Activated CD8-positive, alpha-beta T cell treated with anti-CD3 and anti-CD28 coated beads for 36 hours (primary cell): ENCODE measurements at regions not wholly inside any gene's neighbourhood (a gene's known extent, or its start where the extent isn't known, plus 50 kb on each side); places are given as distances from the start of the nearest gene placed in this dataset.

Source experiments
- ATAC-seq: fragments of 200-7000 bp; cut with Tn5 transposase; one replicate; pipeline ENCODE4 v1.10.0; 2021; ENCODE audit warnings: mild to moderate bottlenecking, moderate library complexity
- CTCF ChIA-PET: fragments of 350-600 bp; sonication (Branson Sonifier 250); formaldehyde crosslinking; loops from one replicate; lab custom pipeline; 2021; ENCODE audit warnings: antibody characterized with exemption; lab: Charles Lee
- POLR2A ChIA-PET: fragments of 350-600 bp; sonication (Branson Sonifier 250); formaldehyde crosslinking; loops from one replicate; lab custom pipeline; 2021; ENCODE audit warnings: antibody characterized with exemption; lab: Charles Lee
- DNase-seq: peaks from one replicate; pipeline ENCODE4 v3.0.0-alpha.2; 2020
- H3K27ac Mint-ChIP-seq: one replicate; pipeline ENCODE4 v1.8.0; 2021; ENCODE audit warnings: mild to moderate bottlenecking, mixed read lengths
- H3K27me3 Mint-ChIP-seq: one replicate; pipeline ENCODE4 v1.8.0; 2021; ENCODE audit warnings: mixed read lengths
- H3K36me3 Mint-ChIP-seq: one replicate; pipeline ENCODE4 v1.8.0; 2021; ENCODE audit warnings: low read depth, mixed read lengths
- H3K4me1 Mint-ChIP-seq: one replicate; pipeline ENCODE4 v1.8.0; 2021; ENCODE audit warnings: low read depth, mixed read lengths
- H3K4me3 Mint-ChIP-seq: one replicate; pipeline ENCODE4 v1.8.0; 2021; ENCODE audit warnings: mild to moderate bottlenecking, moderate library complexity, mixed read lengths
- H3K9me3 Mint-ChIP-seq: one replicate; pipeline ENCODE4 v1.8.0; 2021; ENCODE audit warnings: mixed read lengths
- intact Hi-C: fragments of 100-400 bp; cut with micrococcal nuclease; formaldehyde crosslinking; loops from one replicate; pipeline ENCODE4 v1.10.0; 2022
- TF ChIP-seq, protein P1 (sequence below): fragments of 200-600 bp; IDR thresholded peaks from one replicate; pipeline ENCODE4 v1.8.0; 2022; ENCODE audit warnings: antibody characterized with exemption, mild to moderate bottlenecking

DNA sequence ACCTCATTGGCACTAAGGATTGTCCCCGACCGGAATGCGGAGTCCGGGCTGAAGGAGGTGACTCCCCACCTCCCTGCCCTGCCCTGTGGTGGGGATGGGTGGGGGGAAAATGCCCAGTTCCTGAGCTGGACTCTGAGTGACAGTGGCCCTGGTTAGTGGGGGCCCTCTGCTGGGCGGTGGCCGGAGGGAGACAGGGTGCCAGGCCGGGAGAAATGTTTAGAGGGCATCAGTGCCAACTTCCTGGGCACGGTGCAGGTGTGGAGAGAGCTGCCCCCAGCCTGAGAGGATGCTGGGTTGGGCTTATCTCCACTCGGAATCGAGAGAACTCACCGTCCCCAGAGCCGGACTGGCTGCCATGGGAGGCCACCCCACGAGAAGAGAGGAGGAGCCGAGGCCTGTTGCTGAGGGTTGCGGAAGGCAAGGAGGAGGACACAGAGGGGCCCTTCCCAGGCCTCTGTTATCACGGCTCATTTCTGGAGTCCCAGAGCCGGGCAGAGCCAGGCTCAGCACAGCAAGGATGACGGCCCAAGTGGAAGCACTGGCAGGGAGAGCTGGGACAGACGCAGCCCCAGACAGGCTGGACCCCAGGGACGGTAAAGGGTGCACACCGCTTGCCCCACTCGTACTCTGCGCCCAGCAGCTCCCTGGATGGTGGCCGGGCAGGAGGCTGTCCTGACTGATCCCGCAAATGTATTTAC, 156.7 kb downstream of the KIF26A start:
- no peak overlapping the region for H3K27ac Mint-ChIP-seq
- H3K9me3 Mint-ChIP-seq: no peaks in the 10 kb centered on the region
- no peaks in the 10 kb centered on the region for H3K27me3 Mint-ChIP-seq
- intact Hi-C loops: no loop called here
- ChIA-PET CTCF (interaction anchor here (0.7 kb wide), 1 partner anchor 101 kb away, joined by 3 read pairs; no protein-coding TSS in a partner anchor), POLR2A (no interaction called here)
- H3K4me1 Mint-ChIP-seq: no peaks in the 10 kb centered on the region
- no peak overlapping the region for H3K4me3 Mint-ChIP-seq
- TF ChIP-seq, protein P1, sequence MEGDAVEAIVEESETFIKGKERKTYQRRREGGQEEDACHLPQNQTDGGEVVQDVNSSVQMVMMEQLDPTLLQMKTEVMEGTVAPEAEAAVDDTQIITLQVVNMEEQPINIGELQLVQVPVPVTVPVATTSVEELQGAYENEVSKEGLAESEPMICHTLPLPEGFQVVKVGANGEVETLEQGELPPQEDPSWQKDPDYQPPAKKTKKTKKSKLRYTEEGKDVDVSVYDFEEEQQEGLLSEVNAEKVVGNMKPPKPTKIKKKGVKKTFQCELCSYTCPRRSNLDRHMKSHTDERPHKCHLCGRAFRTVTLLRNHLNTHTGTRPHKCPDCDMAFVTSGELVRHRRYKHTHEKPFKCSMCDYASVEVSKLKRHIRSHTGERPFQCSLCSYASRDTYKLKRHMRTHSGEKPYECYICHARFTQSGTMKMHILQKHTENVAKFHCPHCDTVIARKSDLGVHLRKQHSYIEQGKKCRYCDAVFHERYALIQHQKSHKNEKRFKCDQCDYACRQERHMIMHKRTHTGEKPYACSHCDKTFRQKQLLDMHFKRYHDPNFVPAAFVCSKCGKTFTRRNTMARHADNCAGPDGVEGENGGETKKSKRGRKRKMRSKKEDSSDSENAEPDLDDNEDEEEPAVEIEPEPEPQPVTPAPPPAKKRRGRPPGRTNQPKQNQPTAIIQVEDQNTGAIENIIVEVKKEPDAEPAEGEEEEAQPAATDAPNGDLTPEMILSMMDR: no peak
- ATAC-seq: no peak
- no peak for DNase-seq
- no peaks in the 10 kb centered on the region for H3K36me3 Mint-ChIP-seq

DNA sequence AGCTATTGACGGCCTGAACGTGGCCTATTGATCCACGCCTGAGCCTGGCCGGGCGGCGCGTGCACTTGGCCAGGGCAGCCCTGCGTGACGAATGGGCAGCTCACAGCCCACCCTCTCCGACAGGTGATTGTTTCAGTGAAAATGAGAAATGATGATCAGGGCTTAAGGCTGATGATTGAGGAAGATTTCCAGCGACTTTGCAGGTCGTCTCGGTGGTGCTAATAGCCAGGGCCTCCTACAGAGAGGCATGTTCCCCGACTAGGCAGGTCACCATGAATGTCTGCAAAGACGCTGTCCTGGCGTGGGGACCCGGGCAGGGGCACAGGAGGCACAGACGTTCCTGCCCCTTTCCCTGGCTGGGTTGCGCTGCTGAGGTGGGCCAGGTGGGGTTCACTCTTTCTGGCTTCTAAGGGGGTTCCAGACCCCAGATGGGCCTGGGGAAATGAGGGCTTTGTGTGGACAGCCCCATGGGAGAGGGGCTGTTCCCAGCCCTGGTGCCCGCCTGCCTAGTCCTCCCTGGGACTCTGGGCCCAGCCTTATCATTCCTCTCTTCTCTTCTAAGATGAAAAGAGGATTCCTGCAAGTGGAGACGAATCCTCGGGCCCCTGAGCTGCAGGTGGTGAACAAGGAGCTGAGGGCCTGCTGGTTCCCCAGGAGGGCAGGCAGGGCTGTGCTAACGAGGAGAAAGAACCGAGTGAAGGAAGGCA, 157.4 kb downstream of the KIF26A start:
- Mint-ChIP-seq H3K4me1 (no peaks in the 10 kb centered on the region), H3K4me3 (no peak overlapping the region), H3K27ac (no peak overlapping the region), H3K27me3 (no peaks in the 10 kb centered on the region), H3K36me3 (peaks cover 2% of the 10 kb centered on the region), H3K9me3 (no peaks in the 10 kb centered on the region)
- ATAC-seq: no peak
- ChIA-PET CTCF (no interaction called here), POLR2A (interaction anchor here (0.6 kb wide), 1 partner anchor 464 kb away, joined by 3 read pairs; no protein-coding TSS in a partner anchor)
- no peak for DNase-seq
- intact Hi-C loops: no loop called here
- TF ChIP-seq, protein P1: no peak

DNA sequence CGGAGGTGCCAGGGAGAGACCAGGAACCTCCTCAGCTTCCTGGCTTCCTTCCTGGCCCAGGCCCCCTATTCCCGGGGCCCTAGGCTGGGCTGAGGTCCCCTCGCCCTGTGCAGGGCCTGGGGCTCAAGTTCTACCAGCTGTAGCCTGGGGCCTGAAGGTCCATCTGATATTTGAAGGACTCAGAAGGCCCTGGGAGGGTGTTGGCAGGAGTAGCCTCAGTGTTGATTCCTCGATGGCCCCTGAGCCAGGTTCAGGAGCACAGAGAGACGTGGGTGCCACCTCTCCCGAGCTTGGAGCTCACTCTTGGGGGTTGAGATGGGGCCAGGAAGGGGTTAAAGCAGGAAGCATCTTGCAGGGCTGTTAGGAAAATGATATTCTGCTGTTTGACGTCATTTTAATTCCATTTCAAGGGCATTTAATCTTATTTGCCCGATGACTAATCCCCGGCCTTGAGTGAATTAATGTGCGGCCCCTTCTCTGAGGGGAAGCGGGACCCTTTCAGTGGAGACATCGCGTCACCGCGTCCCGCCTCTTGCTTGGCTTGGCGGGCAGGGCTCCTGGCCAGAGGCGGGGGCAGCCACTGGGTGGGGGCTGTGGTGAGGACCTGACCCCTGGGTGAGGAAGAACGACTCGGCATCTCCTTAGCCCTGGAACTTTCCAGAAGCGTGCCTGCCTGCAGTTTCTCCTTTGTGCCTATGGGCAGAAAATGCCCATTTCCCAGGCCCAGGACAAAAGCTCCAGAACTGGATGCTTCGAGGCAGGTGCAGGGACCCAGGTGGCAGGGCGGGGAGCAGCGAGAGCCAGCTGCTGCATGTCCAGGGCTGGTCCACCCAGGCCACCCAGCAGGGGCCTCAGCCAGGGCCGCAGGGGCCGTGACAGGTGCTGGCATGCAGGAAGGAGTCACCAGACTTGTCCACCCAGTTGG, 158.3 kb downstream of the KIF26A start:
- POLR2A ChIA-PET: interaction anchor here (0.6 kb wide), 1 partner anchor 463 kb away, joined by 3 read pairs; no protein-coding TSS in a partner anchor
- H3K27me3 Mint-ChIP-seq: no peaks in the 10 kb centered on the region
- no peaks in the 10 kb centered on the region for H3K9me3 Mint-ChIP-seq
- CTCF ChIA-PET: no interaction called here
- H3K27ac Mint-ChIP-seq: no peak overlapping the region
- H3K36me3 Mint-ChIP-seq: peaks cover 4% of the 10 kb centered on the region
- TF ChIP-seq, protein P1: no peak
- no peak overlapping the region for H3K4me3 Mint-ChIP-seq
- peaks cover 3% of the 10 kb centered on the region for H3K4me1 Mint-ChIP-seq
- intact Hi-C loops: no loop called here
- ATAC-seq: no peak
- DNase-seq: no peak

DNA sequence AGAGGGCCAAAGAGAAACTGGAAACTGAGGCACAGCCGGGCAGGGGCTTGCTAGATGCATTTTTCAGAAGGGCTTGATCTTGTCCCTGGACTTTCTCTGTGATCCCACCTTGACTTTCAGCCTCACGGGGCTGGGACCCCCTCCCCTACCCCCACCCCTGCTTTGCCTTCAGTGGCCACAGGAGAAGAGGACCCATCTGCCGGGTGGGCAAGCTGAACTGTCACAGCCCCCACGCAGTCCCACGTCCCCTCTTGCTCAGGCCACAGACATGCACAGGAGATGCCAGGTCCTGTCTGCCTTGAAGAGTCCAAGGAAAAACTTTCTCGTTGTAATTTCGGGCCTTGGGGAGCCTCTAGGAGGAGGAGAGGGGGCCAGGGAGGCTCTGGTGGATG, 158.9 kb downstream of the KIF26A start:
- intact Hi-C loops: no loop called here
- no peaks in the 10 kb centered on the region for H3K9me3 Mint-ChIP-seq
- no peak for DNase-seq
- ATAC-seq: no peak
- no peak overlapping the region for H3K4me3 Mint-ChIP-seq
- no peaks in the 10 kb centered on the region for H3K27me3 Mint-ChIP-seq
- peaks cover 3% of the 10 kb centered on the region for H3K4me1 Mint-ChIP-seq
- H3K36me3 Mint-ChIP-seq: peaks cover 4% of the 10 kb centered on the region
- TF ChIP-seq, protein P1: no peak
- POLR2A ChIA-PET: no interaction called here
- CTCF ChIA-PET: no interaction called here
- no peak overlapping the region for H3K27ac Mint-ChIP-seq
